Anterior cingulate cortex (tissue), 58 donors: ENCODE measurements at regions not wholly inside any gene's neighbourhood (a gene's known extent, or its start where the extent isn't known, plus 50 kb on each side); places are given as distances from the start of the nearest gene placed in this dataset.
"Not testable (repeated sequence)": the region's sequence is repeated elsewhere in the genome, so short reads cannot be mapped to it uniquely, and the experiment has no call there.

Experiments used
- DNase-seq, 58 donors: peaks; one replicate each; lab custom pipeline; 2025; lab: John Stamatoyannopoulos, UW

DNA sequence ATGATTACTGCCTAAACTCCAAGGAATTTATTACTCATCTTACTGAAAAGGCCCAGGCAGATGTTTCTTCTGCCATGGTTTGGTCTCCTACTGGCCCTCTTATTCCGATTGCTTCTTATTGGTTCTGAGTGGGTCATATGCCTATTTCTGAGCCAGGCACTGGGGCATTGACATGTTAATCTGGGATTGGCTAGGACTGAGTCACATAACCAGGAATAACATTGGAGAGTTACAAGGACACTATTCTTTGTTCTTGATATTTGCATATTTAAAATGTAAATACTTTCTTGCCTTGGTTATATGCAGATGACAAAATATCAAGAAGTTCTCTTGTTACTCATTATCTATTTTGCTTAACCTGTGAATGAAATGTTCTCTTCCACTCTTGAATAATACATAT lies 534.4 kb upstream of the SLC39A10 start:
- DNase-seq: no peak

- no peak for DNase-seq
These were observed 535.7 kb upstream of the SLC39A10 start for GRCh38 chr2:195121341-195121740.

GRCh38 chr2:195119231-195119630 lies 537.8 kb upstream of the SLC39A10 start:
- no peak for DNase-seq

- no peak for DNase-seq
These were observed 538.8 kb upstream of the SLC39A10 start for GRCh38 chr2:195118276-195118675.

DNA sequence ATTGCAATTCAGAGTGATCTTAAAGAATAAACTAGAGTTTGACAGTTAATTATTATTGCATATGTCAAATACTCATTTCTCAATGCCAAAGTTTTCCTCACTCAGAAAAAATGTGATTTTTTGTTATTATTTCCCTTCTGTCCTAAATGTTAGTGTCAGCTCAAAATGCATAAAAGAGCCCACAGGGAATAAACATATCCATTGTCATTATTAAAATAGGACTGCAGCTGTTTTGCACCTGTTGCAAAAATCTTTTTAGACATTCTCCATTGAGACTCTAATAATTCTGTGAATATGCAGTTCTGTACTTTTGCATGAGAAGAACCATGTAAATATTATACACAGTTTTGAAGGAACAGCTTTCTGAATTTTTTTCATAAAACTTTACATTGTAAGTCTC lies 540.0 kb upstream of the SLC39A10 start:
- DNase-seq: no peak

DNA sequence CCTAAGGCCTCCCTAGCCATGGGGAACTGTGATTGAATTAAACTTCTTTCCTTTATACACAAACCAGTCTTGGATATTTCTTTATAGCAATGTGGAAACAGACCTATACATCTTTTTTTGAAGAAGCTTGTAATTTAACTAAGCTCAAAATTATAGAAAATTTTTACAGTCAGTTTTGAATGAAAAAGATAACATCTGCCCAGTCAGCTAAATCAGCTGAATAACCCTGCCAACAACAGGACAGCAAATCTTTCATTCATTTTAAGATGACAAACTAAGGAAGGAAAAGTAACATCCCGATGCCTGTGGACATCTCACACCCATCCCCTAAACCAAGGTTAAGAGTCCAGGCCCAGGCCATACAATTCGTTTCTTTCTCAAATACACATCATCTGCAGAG lies 541.3 kb upstream of the SLC39A10 start:
- DNase-seq: no peak

GRCh38 chr2:195108182-195108581 lies 548.8 kb upstream of the SLC39A10 start:
- no peak for DNase-seq

DNA sequence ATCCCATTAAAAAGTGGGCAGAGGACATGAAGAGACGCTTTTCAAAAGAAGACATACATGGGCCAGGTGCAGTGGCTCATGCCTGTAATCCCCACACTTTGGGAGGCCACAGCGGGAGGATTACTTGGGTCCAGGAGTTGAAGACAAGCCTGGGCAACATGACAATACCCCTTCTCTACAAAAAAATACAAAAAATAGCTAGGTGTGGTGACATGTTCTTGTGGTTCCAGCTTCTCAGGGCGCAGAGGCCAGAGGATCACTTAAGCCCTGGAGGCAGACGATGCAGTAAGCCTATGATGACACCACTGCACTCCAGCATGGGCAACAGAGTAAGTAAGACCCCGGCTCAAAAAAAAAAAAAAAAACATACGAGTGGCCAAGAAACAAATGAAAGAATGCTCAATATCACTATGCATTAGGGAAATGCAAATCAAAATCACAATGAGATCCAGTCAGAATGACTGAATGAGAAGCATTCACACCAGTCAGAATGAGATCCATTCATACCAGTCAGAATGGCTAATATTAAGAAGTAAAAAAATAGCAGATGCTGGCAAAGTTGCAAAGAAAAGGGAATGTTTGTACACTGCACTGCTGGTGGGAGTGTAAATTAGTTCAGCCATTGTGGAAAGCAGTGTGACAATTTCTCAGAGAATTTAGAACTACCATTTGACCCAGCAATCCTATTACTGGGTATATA lies 550.2 kb upstream of the SLC39A10 start:
- DNase-seq: peak in 2 of 58 donors; percentile 25 to 41

DNA sequence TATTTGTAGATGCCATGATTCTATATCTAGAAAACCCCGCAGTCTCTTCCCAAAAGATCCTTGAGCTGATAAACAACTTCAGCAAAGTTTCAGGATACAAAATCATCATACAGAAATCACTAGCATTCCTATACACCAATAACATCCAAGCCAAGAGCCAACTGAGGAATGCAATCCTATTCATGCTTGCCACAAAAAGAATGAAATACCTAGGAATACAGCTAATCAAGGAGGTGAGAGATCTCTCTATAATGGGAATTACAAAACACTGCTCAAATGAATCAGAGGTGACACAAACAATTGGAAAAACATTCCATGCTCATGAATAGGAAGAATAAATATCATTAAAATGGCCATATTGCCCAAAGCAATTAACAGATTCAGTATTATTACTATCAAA lies 551.4 kb upstream of the SLC39A10 start:
- DNase-seq: no peak

DNA sequence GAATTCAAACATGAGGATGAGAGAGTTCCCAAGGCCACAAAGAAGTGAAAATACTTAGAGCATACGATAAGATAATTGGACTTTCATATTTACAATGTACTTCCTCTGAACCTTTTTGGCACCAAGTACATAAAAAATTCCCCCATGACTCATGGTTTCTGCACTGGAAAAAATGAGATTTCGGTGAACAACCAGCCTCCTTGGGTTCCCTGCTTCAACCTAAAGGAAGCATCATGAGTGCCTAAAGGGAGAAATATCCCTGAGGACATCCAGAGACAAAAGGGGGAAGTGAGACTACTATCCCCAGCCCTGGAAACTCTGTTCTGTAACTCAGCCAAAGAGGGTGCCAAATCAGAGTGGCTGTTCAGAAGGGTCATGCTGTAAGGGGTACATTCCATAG lies 562.7 kb upstream of the SLC39A10 start:
- no peak for DNase-seq

GRCh38 chr2:195092341-195092740 lies 564.7 kb upstream of the SLC39A10 start:
- DNase-seq: no peak

DNA sequence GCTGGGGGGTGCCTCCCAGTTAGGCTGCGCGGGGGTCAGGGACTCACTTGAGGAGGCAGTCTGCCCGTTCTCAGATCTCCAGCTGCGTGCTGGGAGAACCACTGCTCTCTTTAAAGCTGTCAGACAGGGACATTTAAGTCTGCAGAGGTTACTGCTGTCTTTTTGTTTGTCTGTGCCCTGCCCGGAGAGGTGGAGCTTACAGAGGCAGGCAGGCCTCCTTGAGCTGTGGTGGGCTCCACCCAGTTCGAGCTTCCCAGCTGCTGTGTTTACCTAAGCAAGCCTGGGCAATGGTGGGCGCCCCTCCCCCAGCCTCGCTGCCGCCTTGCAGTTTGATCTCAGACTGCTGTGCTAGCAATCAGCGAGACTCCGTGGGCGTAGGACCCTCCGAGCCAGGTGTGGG lies 584.2 kb upstream of the SLC39A10 start:
- not testable (repeated sequence) for DNase-seq

DNA sequence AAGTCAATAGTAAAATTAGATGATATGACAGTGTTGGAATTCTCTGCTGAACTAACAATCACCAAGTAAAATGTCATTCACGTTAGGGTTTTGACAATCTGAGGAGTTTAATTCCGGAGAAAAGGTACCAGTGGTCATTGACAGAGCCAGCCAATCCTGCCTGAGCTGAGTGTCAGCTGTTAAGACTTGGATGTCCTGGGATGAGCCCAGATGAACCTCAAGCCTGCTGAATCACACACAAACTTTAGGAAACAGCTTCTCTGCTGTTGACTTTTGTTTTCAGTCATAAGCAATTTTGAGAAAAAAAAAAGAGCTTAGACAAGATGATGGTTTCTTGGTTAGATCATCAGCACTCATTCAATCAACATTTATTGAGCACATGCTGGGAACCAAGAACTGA lies 600.0 kb upstream of the SLC39A10 start:
- DNase-seq: no peak

DNA sequence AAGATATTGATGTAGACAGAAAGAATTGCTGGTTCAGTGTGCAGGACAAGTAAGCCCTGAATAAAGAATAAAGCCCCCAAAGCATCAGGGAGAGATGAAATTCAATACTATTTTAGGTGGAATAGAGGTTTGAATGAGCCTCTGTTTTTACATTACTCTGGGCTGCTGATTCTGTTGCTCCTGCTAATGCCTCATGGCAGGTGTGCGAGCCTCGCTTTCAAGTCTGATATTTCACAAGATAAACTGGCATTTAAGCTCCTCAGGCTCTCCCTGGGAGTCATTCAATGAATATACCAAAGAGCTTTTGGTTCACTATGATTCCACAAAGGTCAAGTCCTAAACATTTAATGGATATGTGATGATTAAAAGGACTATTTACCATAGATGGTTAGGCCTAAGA lies 601.0 kb upstream of the SLC39A10 start:
- DNase-seq: no peak

DNA sequence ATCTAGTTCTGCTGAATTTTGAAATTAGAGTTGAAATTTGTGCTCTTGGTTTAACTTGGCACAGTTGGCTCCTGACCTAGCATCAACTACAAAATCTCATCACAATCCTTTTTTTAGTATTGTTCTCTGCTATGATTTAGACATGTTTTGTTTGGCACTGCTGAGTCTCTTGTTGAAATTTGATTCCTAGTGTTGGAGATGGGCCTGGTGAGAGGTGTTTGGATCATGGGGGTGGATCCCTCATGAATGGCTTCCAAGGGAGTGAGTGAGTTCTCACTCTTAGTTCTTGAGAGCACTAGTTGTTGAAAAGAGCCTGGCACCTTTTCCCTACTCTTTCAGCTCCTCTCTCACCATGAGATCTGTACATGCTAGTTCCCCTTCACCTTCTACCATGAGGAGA lies 605.6 kb upstream of the SLC39A10 start:
- DNase-seq: peak in 1 of 58 donors; percentile 37

GRCh38 chr2:195049372-195050031 lies 607.5 kb upstream of the SLC39A10 start:
- no peak for DNase-seq

DNA sequence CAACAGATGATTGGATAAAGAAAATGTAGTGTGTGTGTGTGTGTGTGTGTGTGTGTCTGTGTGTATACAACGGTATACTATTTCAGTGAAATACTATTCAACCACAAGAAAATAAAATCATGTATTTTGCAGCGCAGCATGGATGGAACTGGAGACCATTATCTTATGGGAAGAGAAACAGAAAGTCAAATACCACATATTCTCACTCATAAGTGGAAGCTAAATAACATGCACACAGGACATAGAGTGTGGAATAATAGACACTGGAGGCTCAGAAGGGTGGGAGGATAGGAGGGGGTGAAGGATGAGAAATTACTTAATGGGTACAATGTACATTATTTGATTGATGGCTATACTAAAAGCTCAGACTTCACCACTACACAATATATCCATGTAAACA lies 609.1 kb upstream of the SLC39A10 start:
- no peak for DNase-seq

GRCh38 chr2:195044801-195045200 lies 612.2 kb upstream of the SLC39A10 start:
- no peak for DNase-seq

DNA sequence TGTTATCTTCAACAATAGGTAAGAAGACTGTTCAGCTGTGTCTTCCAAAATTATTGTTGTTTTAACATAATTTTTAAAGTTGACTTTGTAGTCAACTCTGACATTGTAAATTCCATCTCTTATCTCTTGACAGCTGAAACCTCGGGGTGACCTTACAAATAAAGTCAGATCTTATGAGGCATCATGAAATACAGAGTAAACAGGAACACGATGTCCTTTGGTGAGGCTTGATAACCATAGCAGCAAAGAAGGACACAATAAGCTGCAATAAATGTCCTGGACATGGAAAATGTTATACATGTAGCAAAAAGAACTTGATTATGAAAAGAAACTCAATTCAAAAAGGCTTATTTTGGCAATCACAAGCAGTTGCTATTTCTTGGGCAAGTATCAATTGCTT lies 618.9 kb upstream of the SLC39A10 start:
- no peak for DNase-seq

GRCh38 chr2:195037045-195037444 lies 620.0 kb upstream of the SLC39A10 start:
- no peak for DNase-seq

- DNase-seq: no peak
These were observed 625.6 kb upstream of the SLC39A10 start for GRCh38 chr2:195031411-195031810.
